ENCODE measurements at regions not wholly inside any gene's neighbourhood (a gene's known extent, or its start where the extent isn't known, plus 50 kb on each side); places are given as distances from the start of the nearest gene placed in this dataset.
"Not testable (repeated sequence)": the region's sequence is repeated elsewhere in the genome, so short reads cannot be mapped to it uniquely, and the experiment has no call there.

- no peak for DNase-seq
Observed at GRCh38 chr2:175679231-175679630, 322.8 kb downstream of the LNPK start.

DNA sequence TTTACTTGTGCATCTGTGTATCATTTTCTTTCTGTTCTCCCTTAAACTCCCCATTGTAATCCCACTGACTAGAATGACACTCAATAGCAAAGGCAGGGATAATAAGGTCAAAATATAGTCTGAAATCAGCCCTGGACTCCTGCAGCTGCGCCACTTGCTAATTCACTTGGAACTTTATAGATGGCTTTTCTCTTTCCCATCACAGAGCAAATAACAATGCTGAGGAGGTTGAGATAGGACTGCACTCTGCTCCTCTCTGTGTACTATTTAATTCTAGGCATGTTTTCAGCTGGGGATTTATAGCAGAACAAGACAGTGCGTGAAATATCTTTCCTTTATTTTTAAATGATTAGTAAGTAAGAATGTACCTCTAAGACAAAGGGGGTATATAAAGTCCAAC, 324.2 kb downstream of the LNPK start:
- DNase-seq = no peak

GRCh38 chr2:175676813-175677212, 325.3 kb downstream of the LNPK start:
- DNase-seq = no peak

DNA sequence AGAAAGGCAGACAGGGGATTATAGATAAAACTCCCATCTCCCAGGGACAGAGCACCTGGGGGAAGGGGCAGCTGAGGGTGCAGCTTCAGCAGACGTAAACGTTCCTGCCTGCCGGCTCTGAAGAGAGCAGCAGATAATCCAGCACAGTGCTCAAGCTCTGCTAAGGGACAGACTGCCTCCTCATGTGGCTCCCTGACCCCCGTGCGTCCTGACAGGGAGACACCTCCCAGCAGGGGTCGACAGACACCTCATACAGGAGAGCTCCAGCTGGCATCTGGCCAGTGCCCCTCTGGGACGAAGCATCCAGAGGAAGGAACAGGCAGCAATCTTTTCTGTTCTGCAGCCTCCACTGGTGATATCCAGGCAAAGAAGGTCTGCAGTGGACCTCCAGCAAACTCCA, 333.3 kb downstream of the LNPK start:
- DNase-seq = not testable (repeated sequence)

GRCh38 chr2:175662335-175662734, 339.7 kb downstream of the LNPK start:
- no peak for DNase-seq

GRCh38 chr2:175648577-175649063, 353.4 kb downstream of the LNPK start:
- no peak for DNase-seq

GRCh38 chr2:175647058-175647457, 355.0 kb downstream of the LNPK start:
- no peak for DNase-seq

GRCh38 chr2:175640655-175641054, 361.4 kb downstream of the LNPK start:
- no peak for DNase-seq

- DNase-seq = no peak
Observed at GRCh38 chr2:175633227-175633626, 368.8 kb downstream of the LNPK start.

DNA sequence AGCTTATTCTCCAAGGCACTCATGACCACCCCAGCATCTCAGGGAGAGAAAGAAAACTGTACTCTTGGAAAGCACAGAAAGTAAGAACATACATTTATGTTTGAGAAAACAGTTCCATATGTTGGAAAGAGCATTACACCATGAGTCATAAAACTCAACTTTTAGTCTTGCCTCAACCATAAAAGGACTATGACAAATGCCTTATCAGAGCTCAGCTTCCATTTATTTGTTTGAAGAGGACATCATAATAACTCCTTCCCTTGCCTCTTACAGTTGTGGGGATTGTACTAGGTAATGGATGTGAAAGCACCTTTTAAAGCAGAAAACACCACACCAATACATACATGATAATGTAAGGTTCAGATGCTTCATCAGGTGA, 370.8 kb downstream of the LNPK start:
- DNase-seq = no peak

- no peak for DNase-seq
Observed at GRCh38 chr2:175630280-175631244, 371.5 kb downstream of the LNPK start.

DNA sequence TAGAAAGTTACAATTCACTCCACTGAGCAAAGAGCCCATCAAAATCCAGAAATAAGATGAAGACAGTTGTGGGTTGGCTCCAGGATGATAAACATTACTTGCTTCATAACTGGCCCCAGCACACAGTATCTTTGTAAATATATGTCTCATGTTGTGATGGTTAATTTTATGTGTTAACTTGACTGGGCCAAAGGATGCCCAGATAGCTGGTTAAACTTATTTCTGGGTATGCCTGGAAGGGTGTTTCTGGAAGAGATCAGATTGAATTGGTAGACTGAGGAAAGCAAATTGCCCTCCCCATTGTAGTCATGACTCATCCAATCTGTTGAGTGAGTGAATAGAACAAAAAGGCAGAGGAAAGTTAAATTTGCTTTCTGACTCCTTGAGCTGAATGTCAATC, 373.8 kb downstream of the LNPK start:
- no peak for DNase-seq

DNA sequence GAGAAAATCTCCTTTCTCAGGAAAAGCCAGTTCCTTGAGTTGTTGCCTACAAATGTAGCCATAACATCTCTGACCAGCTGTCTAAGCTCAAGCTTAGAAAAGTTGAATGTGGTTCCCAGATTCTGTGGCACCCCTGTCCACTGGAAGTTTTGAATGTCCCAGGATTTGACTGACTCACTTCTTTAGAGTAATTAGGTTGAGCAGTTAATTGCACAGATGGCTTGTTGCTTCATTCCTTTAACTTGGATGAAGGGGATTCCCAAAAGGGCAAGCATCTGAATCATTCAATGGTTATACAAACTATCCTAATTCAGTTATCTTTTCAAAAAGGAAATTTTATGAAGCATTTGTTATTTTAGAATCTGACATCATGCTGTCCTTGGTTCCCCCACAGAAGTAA, 374.7 kb downstream of the LNPK start:
- DNase-seq = no peak

DNA sequence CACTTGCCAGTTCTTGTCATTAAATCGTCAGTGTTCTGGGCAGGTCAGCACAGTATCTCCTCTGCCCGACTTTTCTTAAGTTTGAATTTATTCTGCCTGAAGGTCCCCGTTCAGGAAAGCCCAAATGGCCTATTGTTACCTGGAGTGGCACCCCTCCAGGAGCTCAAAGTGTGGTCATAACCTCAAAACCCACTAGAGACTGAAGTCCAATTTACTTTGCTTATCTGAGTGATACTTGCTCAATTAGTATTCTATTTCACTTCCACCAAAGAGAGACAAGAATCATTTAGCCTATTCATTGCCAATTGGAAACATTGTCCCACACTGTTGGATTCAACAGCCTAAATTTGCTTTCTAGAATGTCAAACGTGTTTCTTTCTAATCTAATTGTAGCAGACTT, 375.3 kb downstream of the LNPK start:
- no peak for DNase-seq

DNA sequence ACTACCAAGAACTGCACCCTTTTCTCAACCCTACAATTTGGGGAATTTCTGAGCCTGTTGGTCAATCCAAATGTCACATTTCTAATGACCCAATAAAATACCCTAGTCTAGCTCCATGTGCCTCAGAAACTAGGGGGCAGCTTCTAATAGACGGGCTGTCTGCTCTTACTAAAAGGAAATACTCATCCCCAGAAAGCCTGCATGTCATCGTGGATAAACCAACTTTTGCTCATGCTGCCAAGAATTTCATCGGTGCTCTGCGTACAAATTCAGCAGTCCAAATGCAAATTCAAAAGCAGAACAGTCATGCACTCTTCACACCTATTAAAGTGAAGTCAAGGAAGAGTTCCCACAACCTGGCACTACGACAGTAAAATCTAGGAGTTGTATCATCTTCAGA, 377.3 kb downstream of the LNPK start:
- no peak for DNase-seq

DNA sequence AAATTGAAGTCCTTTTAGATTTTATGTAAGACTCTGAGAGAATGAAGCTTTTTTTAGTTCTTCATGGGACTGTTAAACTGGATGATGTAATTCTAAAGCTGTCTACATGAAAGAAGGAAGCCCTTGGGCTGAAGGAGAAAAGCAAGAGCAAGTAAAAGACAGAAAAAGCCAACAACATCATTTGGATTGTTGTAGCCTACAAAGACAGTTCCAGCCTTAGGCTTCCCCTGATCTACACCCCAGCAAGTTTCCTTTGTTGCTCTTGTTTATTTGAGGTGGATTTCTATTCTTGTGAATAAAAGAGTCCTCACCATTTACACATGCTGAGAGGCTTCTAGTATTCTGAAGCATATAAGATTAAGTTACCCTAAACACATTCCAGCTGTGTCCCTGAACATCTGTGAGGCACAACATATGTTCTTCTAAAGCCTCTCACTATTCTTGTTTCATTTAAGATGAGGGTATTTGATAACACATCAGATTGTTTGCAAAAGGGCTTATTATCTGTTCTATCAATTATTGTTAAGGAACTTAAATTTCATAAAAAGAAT, 377.8 kb downstream of the LNPK start:
- no peak for DNase-seq

GRCh38 chr2:175621821-175622220, 380.2 kb downstream of the LNPK start:
- DNase-seq = no peak

GRCh38 chr2:175620106-175620505, 382.0 kb downstream of the LNPK start:
- DNase-seq = no peak

- DNase-seq = no peak
Observed at GRCh38 chr2:175619179-175620045, 382.7 kb downstream of the LNPK start.

DNA sequence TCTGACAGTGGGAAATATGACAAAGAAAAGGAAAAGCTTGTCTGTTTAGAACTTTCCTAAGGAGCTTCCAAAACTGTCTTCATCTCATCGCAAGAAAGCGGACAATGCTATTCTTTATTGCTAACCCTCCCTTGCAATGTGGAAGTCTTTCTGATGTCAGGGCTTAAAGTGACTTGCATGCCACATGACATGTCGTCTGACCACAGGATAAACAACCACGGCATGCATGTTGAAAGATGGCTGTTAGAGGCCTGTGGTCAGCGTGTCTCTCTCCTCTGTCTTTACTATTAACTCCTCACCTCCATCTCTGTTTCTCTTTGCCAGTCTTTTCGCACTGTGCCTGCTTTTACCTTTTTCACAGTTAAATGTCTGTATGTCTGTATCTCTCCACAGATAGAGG, 389.8 kb downstream of the LNPK start:
- DNase-seq = no peak

GRCh38 chr2:175606010-175606841, 395.8 kb downstream of the LNPK start:
- no peak for DNase-seq

DNA sequence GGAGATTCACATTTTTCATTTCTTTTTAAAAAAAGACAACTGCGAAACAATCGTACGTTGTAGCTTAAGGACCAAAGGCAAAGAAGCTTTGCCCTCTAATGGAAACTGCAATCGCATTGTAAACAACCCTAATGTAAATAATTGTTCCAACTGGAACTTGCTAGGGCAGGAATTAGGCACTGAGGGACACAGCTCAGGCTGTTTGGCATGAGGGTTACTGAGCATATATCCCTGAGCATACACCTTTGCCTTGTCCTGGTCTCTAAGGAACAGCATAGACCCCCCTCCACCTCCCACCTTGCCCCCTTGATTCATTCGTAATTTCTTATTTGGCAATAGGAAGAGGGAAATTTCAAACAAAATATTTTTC, 396.4 kb downstream of the LNPK start:
- no peak for DNase-seq

GRCh38 chr2:175601969-175602368, 400.1 kb downstream of the LNPK start:
- no peak for DNase-seq

Measured in CD4-positive, alpha-beta T cell treated with Interleukin-17A for 4 hours (primary cell).